ENCODE measurements at regions not wholly inside any gene's neighbourhood (a gene's known extent, or its start where the extent isn't known, plus 50 kb on each side); places are given as distances from the start of the nearest gene placed in this dataset.

GRCh38 chr10:43815181-43815885 lies 166.7 kb upstream of the ZNF32 start:
- ATAC-seq (no peak), FAIRE-seq (no peak), DNase-seq (ENCODE audit: low read depth in 1 of 2, low spot score in 1 of 2) (no peak)
- TF ChIP-seq POLR2A (IDR thresholded peaks at IDR 0.05; ENCODE audit: low read length) (no peak), NPAS2 (CRISPR knock-in tag; IDR thresholded peaks at IDR 0.05; ENCODE audit: borderline replicate concordance) (no peak), EHF (CRISPR knock-in tag; IDR thresholded peaks at IDR 0.05) (no peak), NR3C1 (IDR thresholded peaks at IDR 0.05) (no peak), POLR2AphosphoS2 (conservative IDR thresholded peaks at IDR 0.05; ENCODE audit: low read length) (no peak), MAFK (IDR thresholded peaks at IDR 0.05; ENCODE audit: partially characterized antibody) (no peak), FOSB (CRISPR knock-in tag; IDR thresholded peaks at IDR 0.05) (no peak)
- Histone ChIP-seq H3K4me1 (no peaks in the 10 kb centered on the region), H3K27ac (no peak overlapping the region), H3K4me2 (no peak overlapping the region), H3K9me3 (no peaks in the 10 kb centered on the region), H3K4me3 (no peak overlapping the region)
- ChIA-PET CTCF (no interaction called here), POLR2A (no interaction called here)
- 45% methylated on average over 2 of the region's 2 CpGs for WGBS (ENCODE audit: missing lambda C conversion rate)

DNA sequence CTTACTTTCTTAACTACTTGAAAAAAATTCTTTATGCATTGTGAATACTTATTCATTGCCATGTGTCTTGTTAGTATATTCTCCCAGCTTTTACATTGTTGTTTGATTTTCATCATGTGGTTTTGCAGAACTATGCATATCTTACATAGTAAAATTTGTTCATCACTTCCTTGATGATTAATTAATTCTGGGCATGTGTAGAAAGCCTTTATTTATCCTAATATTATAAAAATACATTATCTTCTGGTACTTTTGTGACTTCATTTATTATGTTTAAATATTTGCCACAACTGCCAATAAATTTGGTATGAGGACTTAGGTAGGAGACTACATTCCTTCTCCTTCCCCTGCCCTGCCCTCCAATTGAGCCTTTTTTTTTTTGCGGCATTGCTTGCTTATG lies 166.0 kb upstream of the ZNF32 start:
- TF ChIP-seq HOXB13 (CRISPR knock-in tag; IDR thresholded peaks at IDR 0.05; ENCODE audit: low read depth): no peak
- H3K4me1 ChIP-seq: no peaks in the 10 kb centered on the region
- FAIRE-seq (no peak), ATAC-seq (no peak), DNase-seq (ENCODE audit: low read depth in 1 of 2, low spot score in 1 of 2) (no peak)
- no peaks in the 10 kb centered on the region for H3K9me3 ChIP-seq
- no peak overlapping the region for H3K4me3 ChIP-seq
- WGBS (ENCODE audit: missing lambda C conversion rate): 95% methylated on average over 1 of the region's 1 CpG
- ChIA-PET CTCF (no interaction called here), POLR2A (no interaction called here)
- no peak overlapping the region for H3K27ac ChIP-seq
- H3K4me2 ChIP-seq: no peak overlapping the region

- ATAC-seq (no peak), DNase-seq (ENCODE audit: low read depth in 1 of 2, low spot score in 1 of 2) (no peak), FAIRE-seq (no peak)
- no peak overlapping the region for H3K4me2 ChIP-seq
- no peak overlapping the region for H3K27ac ChIP-seq
- H3K4me3 ChIP-seq: no peak overlapping the region
- 10% methylated on average over 3 of the region's 3 CpGs for WGBS (ENCODE audit: missing lambda C conversion rate)
- ChIA-PET POLR2A (no interaction called here), CTCF (no interaction called here)
- no peaks in the 10 kb centered on the region for H3K9me3 ChIP-seq
- H3K4me1 ChIP-seq: no peaks in the 10 kb centered on the region
- TF ChIP-seq REST (IDR thresholded peaks at IDR 0.05) (no peak), FOSB (CRISPR knock-in tag; IDR thresholded peaks at IDR 0.05) (no peak), GATA3 (IDR thresholded peaks at IDR 0.05; ENCODE audit: borderline replicate concordance) (no peak), EHF (CRISPR knock-in tag; IDR thresholded peaks at IDR 0.05) (no peak), E2F6 (IDR thresholded peaks at IDR 0.05; ENCODE audit: borderline replicate concordance, low read depth) (no peak), CTCF (IDR thresholded peaks at IDR 0.05) (no peak), CHD2 (IDR thresholded peaks at IDR 0.05; ENCODE audit: low read length, partially characterized antibody) (no peak), ZNF302 (CRISPR knock-in tag; IDR thresholded peaks at IDR 0.05) (no peak), FOSL2 (IDR thresholded peaks at IDR 0.05) (no peak), FOSL2 (CRISPR knock-in tag; IDR thresholded peaks at IDR 0.05) (no peak), ELK1 (IDR thresholded peaks at IDR 0.05; ENCODE audit: low read depth, low read length) (no peak), RARB (CRISPR knock-in tag; IDR thresholded peaks at IDR 0.05) (no peak), ZC3H11A (IDR thresholded peaks at IDR 0.05) (no peak)
Observed at GRCh38 chr10:43811871-43812270, 163.2 kb upstream of the ZNF32 start.
